ENCODE measurements at regions not wholly inside any gene's neighbourhood (a gene's known extent, or its start where the extent isn't known, plus 50 kb on each side); places are given as distances from the start of the nearest gene placed in this dataset.

DNA sequence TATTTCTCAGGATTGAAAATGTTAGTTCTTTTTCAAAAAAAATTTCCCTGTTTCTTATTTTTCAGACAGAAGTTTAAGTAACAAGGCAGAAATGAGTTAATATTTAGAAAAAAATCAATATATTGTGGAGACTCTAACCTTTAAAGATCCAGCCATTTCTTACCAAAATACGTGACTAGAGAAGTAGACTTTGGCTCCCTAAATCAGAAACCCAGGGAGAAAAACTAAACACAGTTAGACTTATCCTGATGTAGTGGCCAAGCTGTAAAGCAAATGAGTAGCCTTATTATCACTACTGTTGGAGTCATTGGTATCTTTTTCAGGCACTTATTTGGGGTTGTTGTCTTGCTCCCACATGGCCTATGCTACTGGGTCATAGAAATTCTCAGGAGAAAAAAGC is 1556.4 kb upstream of the ADGRL3 start:
- 0 out of 3 replicates have a peak, but pooled peaks cover under 1% of the 10 kb centered on the region for H3K9me3 Mint-ChIP-seq
- no peak for DNase-seq (ENCODE audit: low spot score)
- no peaks in the 10 kb centered on the region for H3K36me3 ChIP-seq (ENCODE audit: insufficient read depth)
- H3F3A ChIP-seq (replicated peaks; ENCODE audit: low read depth) = no peaks in the 10 kb centered on the region
- no peaks in the 10 kb centered on the region for H3K4me1 Mint-ChIP-seq
- H3K27me3 ChIP-seq (ENCODE audit: insufficient read depth) = no peaks in the 10 kb centered on the region
- no peaks in the 10 kb centered on the region for H3K9me2 ChIP-seq (ENCODE audit: insufficient read depth)
- H4K20me1 ChIP-seq (replicated peaks; ENCODE audit: insufficient read depth) = no peaks in the 10 kb centered on the region
- H2AFZ ChIP-seq = no peak overlapping the region
- H3K4me3 ChIP-seq = no peak overlapping the region
- no peak overlapping the region for H3K4me3 Mint-ChIP-seq
- peaks cover 2% of the 10 kb centered on the region for H3K27me3 Mint-ChIP-seq (ENCODE audit: insufficient read depth, low read depth, poor library complexity)
- H3K36me3 Mint-ChIP-seq (ENCODE audit: low read depth) = no peaks in the 10 kb centered on the region
- ATAC-seq = no peak
- TF ChIP-seq EZH2 (IDR thresholded peaks at IDR 0.05; ENCODE audit: low read depth, unreplicated experiment) = no peak
- TF ChIP-seq REST (IDR thresholded peaks at IDR 0.05; ENCODE audit: unreplicated experiment) = no peak
- no peak for TF ChIP-seq JUNB (IDR thresholded peaks at IDR 0.05; ENCODE audit: unreplicated experiment)
- TF ChIP-seq EZH2phosphoT487 (IDR thresholded peaks at IDR 0.05; ENCODE audit: unreplicated experiment) = no peak
- no peak for TF ChIP-seq NANOG (IDR thresholded peaks at IDR 0.05; ENCODE audit: borderline replicate concordance)
- TF ChIP-seq, protein P1, sequence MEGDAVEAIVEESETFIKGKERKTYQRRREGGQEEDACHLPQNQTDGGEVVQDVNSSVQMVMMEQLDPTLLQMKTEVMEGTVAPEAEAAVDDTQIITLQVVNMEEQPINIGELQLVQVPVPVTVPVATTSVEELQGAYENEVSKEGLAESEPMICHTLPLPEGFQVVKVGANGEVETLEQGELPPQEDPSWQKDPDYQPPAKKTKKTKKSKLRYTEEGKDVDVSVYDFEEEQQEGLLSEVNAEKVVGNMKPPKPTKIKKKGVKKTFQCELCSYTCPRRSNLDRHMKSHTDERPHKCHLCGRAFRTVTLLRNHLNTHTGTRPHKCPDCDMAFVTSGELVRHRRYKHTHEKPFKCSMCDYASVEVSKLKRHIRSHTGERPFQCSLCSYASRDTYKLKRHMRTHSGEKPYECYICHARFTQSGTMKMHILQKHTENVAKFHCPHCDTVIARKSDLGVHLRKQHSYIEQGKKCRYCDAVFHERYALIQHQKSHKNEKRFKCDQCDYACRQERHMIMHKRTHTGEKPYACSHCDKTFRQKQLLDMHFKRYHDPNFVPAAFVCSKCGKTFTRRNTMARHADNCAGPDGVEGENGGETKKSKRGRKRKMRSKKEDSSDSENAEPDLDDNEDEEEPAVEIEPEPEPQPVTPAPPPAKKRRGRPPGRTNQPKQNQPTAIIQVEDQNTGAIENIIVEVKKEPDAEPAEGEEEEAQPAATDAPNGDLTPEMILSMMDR (conservative IDR thresholded peaks at IDR 0.05; ENCODE audit: low read depth in 2 of 2) = no peak
- no peak overlapping the region for H3K4me2 ChIP-seq
- H3K4me1 ChIP-seq (ENCODE audit: insufficient read depth) = 0 out of 2 replicates have a peak, but pooled peaks cover 3% of the 10 kb centered on the region
- H3K79me2 ChIP-seq (replicated peaks; ENCODE audit: insufficient read depth) = no peaks in the 10 kb centered on the region
- 0 out of 2 replicates have a peak overlapping the region, but pooled peaks have one; percentile 59 for H3K27ac Mint-ChIP-seq
- H3K27ac ChIP-seq (ENCODE audit: low read depth) = no peak overlapping the region

DNA sequence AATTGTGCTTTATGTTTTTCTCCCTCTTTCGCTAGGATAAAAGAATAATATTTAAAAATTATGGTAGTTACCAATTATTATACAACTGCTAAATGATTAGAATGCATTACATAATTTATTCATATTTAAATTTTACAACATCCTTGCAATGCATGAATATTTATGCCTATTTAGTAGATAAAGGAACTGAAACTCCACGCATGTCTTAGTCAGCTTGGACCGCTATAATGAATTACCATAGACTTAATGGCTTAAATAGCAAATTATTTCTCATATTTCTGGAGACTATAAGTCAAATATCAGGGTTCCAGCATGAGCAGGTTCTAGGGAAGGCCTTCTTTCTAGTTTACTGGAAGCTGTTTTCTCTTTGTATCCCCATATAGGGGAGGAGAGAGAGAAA is 1555.4 kb upstream of the ADGRL3 start:
- Histone ChIP-seq H3K27ac (ENCODE audit: low read depth) (no peak overlapping the region), H3K9me2 (ENCODE audit: insufficient read depth) (no peaks in the 10 kb centered on the region)
- ATAC-seq = no peak
- TF ChIP-seq EZH2 (IDR thresholded peaks at IDR 0.05; ENCODE audit: low read depth, unreplicated experiment) (no peak), REST (IDR thresholded peaks at IDR 0.05; ENCODE audit: unreplicated experiment) (no peak), ZNF114 (CRISPR knock-in tag; IDR thresholded peaks at IDR 0.05) (no peak), NANOG (IDR thresholded peaks at IDR 0.05; ENCODE audit: borderline replicate concordance) (no peak), POLR2AphosphoS5 (IDR thresholded peaks at IDR 0.05; ENCODE audit: low read depth) (no peak), STAT1 (IDR thresholded peaks at IDR 0.05; ENCODE audit: unreplicated experiment) (no peak), JUNB (IDR thresholded peaks at IDR 0.05; ENCODE audit: unreplicated experiment) (no peak), EZH2phosphoT487 (IDR thresholded peaks at IDR 0.05; ENCODE audit: unreplicated experiment) (no peak)

More for the DNA sequence above, 1555.4 kb upstream of the ADGRL3 start:
- H3K9me3 Mint-ChIP-seq = no peaks in the 10 kb centered on the region
- H3K79me2 ChIP-seq (replicated peaks; ENCODE audit: insufficient read depth) = no peaks in the 10 kb centered on the region
- no peak overlapping the region for H3K4me3 ChIP-seq
- 0 out of 2 replicates have a peak, but pooled peaks cover 3% of the 10 kb centered on the region for H3K4me1 ChIP-seq (ENCODE audit: insufficient read depth)
- no peaks in the 10 kb centered on the region for H3K36me3 ChIP-seq (ENCODE audit: insufficient read depth)
- no peak overlapping the region for H3K4me3 Mint-ChIP-seq
- DNase-seq (ENCODE audit: low spot score) = no peak
- H4K20me1 ChIP-seq (replicated peaks; ENCODE audit: insufficient read depth) = no peaks in the 10 kb centered on the region
- no peak overlapping the region for H2AFZ ChIP-seq
- H3K27me3 ChIP-seq (ENCODE audit: insufficient read depth) = no peaks in the 10 kb centered on the region
- no peaks in the 10 kb centered on the region for H3F3A ChIP-seq (replicated peaks; ENCODE audit: low read depth)
- H3K36me3 Mint-ChIP-seq (ENCODE audit: low read depth) = no peaks in the 10 kb centered on the region
- no peak overlapping the region for H3K27ac Mint-ChIP-seq
- peaks cover 2% of the 10 kb centered on the region for H3K27me3 Mint-ChIP-seq (ENCODE audit: insufficient read depth, low read depth, poor library complexity)
- no peaks in the 10 kb centered on the region for H3K4me1 Mint-ChIP-seq
- H3K4me2 ChIP-seq = no peak overlapping the region
